Lower leg skin (tissue), 4 donors: ENCODE measurements at regions not wholly inside any gene's neighbourhood (a gene's known extent, or its start where the extent isn't known, plus 50 kb on each side); places are given as distances from the start of the nearest gene placed in this dataset.
"Not testable (repeated sequence)": the region's sequence is repeated elsewhere in the genome, so short reads cannot be mapped to it uniquely, and the experiment has no call there.

ENCODE experiments used
- DNase-seq, 2 donors: peaks; one replicate each; pipeline ENCODE4 v3.0.0-alpha.2; 2019; ENCODE audit warnings: low spot score in 2 of 2
- H3K4me3 ChIP-seq: fragments of 200-600 bp; sonication (generic); 2 replicates; pipeline ENCODE4 v1.5.1; 2017; ENCODE audit warnings: mild to moderate bottlenecking, low read depth; ENCODE audit not compliant: poor library complexity, severe bottlenecking
- CTCF ChIP-seq, 3 donors: fragments of 450-650 bp; IDR thresholded peaks; one replicate each; pipeline ENCODE4 v1.5.1; 2016; ENCODE audit warnings: antibody characterized with exemption in 3 of 3, mild to moderate bottlenecking in 3 of 3, moderate library complexity in 2 of 3
- POLR2A ChIP-seq, 2 donors: fragments of 450-650 bp; IDR thresholded peaks; one replicate each; pipeline ENCODE4 v1.6.1; 2016 to 2017; ENCODE audit warnings: antibody characterized with exemption in 2 of 2, mild to moderate bottlenecking in 1 of 2, moderate library complexity in 1 of 2
- WGBS, 2 donors: methylation state at CpG; one replicate each; pipeline ENCODE4 v1.1.5; 2018; 5-methylcytosine and 5-hydroxymethylcytosine counted together
- intact Hi-C: fragments of 100-400 bp; cut with DNase I; formaldehyde crosslinking; loops from one replicate; pipeline ENCODE4 v1.15.0; 2023; ENCODE audit warnings: low total_unique reads

- WGBS, 2 donors, result 86 to 91% methylated on average over 3 of the region's 3 CpGs
- TF ChIP-seq POLR2A (IDR thresholded peaks at IDR 0.05) (no peak), CTCF (IDR thresholded peaks at IDR 0.05) (no peak)
- DNase-seq, result no peak
- intact Hi-C loops, result no loop called here
- no peak overlapping the region for H3K4me3 ChIP-seq
Measured at GRCh38 chr2:133991606-133992168, 262.2 kb upstream of the MGAT5 start.

GRCh38 chr2:133992454-133992853 is 261.4 kb upstream of the MGAT5 start:
- DNase-seq, result no peak
- no peak overlapping the region for H3K4me3 ChIP-seq
- WGBS, 2 donors, result 57 to 83% methylated on average over 1 of the region's 1 CpG
- intact Hi-C loops, result no loop called here
- TF ChIP-seq POLR2A (IDR thresholded peaks at IDR 0.05) (no peak), CTCF (IDR thresholded peaks at IDR 0.05) (no peak)

GRCh38 chr2:133993160-133993559 is 260.7 kb upstream of the MGAT5 start:
- DNase-seq, result no peak
- no peak overlapping the region for H3K4me3 ChIP-seq
- intact Hi-C loops, result no loop called here
- TF ChIP-seq POLR2A (IDR thresholded peaks at IDR 0.05), result no peak
- no peak for TF ChIP-seq CTCF (IDR thresholded peaks at IDR 0.05)
- 29 to 34% methylated on average over 3 of the region's 3 CpGs for WGBS, 2 donors

GRCh38 chr2:133998726-133999125 is 255.1 kb upstream of the MGAT5 start:
- DNase-seq, intact Hi-C loops, H3K4me3 ChIP-seq: not testable (repeated sequence)
- 64 to 66% methylated on average over 4 of the region's 4 CpGs for WGBS, 2 donors

- WGBS, 2 donors, result 96 to 97% methylated on average over 1 of the region's 1 CpG
- intact Hi-C loops, result no loop called here
- no peak for DNase-seq
- H3K4me3 ChIP-seq, result no peak overlapping the region
- TF ChIP-seq POLR2A (IDR thresholded peaks at IDR 0.05), result no peak
- TF ChIP-seq CTCF (IDR thresholded peaks at IDR 0.05), result no peak
Measured at GRCh38 chr2:134002391-134002790, 251.5 kb upstream of the MGAT5 start.

- no peak for DNase-seq
- intact Hi-C loops, result no loop called here
- 0% methylated on average over 1 of the region's 1 CpG for WGBS, 2 donors
- no peak overlapping the region for H3K4me3 ChIP-seq
- TF ChIP-seq POLR2A (IDR thresholded peaks at IDR 0.05) (no peak), CTCF (IDR thresholded peaks at IDR 0.05) (no peak)
Measured at GRCh38 chr2:134002921-134003320, 251.0 kb upstream of the MGAT5 start.
